Esophagus squamous epithelium (tissue), 5 donors: ENCODE measurements at regions not wholly inside any gene's neighbourhood (a gene's known extent, or its start where the extent isn't known, plus 50 kb on each side); places are given as distances from the start of the nearest gene placed in this dataset.
A peak's percentile ranks its signal among the peaks of the same experiment; 100 is the strongest.

ENCODE experiments used
- DNase-seq: peaks from one replicate; lab custom pipeline; 2025; lab: John Stamatoyannopoulos, UW
- H3K27ac ChIP-seq, 4 donors: fragments of 200-600 bp; sonication (generic); one replicate each; pipeline ENCODE4 v1.5.1; 2016 to 2019; ENCODE audit warnings: mild to moderate bottlenecking in 1 of 4
- H3K27me3 ChIP-seq, 4 donors: fragments of 200-600 bp; sonication (generic); 1 replicate in 3 of 4; 2 replicates in 1 of 4; pipeline versions ENCODE4 v1.5.1 to v1.6.0; 2017 to 2021; ENCODE audit warnings: antibody characterized with exemption in 1 of 4
- H3K36me3 ChIP-seq, 3 donors: fragments of 200-600 bp; sonication (generic); one replicate each; pipeline ENCODE4 v1.5.1; 2016 to 2019
- H3K4me1 ChIP-seq, 3 donors: fragments of 200-600 bp; sonication (generic); one replicate each; pipeline ENCODE4 v1.5.1; 2017 to 2019
- H3K4me3 ChIP-seq, 4 donors: fragments of 200-600 bp; sonication (generic); 1 replicate in 3 of 4; 2 replicates in 1 of 4; pipeline ENCODE4 v1.5.1; 2016 to 2019; ENCODE audit warnings: mild to moderate bottlenecking in 2 of 4, moderate library complexity in 1 of 4
- H3K9me3 ChIP-seq, 3 donors: fragments of 200-600 bp; sonication (generic); one replicate each; pipeline ENCODE4 v1.5.1; 2016 to 2019
- CTCF ChIP-seq, 6 experiments: fragments of 450-650 bp in 4 of 6; fragments of 200-600 bp in 2 of 6; sonication (generic) in 2 of 6; IDR thresholded peaks; one replicate each; pipeline ENCODE4 v1.5.1; 2016 to 2019; ENCODE audit warnings: antibody characterized with exemption in 6 of 6, mild to moderate bottlenecking in 4 of 6, moderate library complexity in 4 of 6
- POLR2A ChIP-seq, 4 donors: fragments of 450-650 bp; IDR thresholded peaks; one replicate each; pipeline ENCODE4 v1.6.1; 2017; ENCODE audit warnings: antibody characterized with exemption in 4 of 4, mild to moderate bottlenecking in 4 of 4, moderate library complexity in 3 of 4
- WGBS, 2 donors: methylation state at CpG; one replicate each; pipeline ENCODE4 v1.1.5; 2018; 5-methylcytosine and 5-hydroxymethylcytosine counted together
- intact Hi-C: fragments of 100-400 bp; cut with DNase I; formaldehyde crosslinking; loops from one replicate; pipeline ENCODE4 v1.15.0; 2022
- donor health status: DM: yes; HTN: yes; CAD: no.

GRCh38 chr2:176733698-176734430, 464.6 kb downstream of the MTX2 start:
- intact Hi-C loops, result no loop called here
- Histone ChIP-seq H3K9me3 (no peaks in the 10 kb centered on the region), H3K4me1 (peaks cover 0 to 5% (median 0%) of the 10 kb centered on the region in 3 donors), H3K4me3 (no peak overlapping the region), H3K27ac (no peak overlapping the region), H3K36me3 (no peaks in the 10 kb centered on the region), H3K27me3 (no peaks in the 10 kb centered on the region)
- DNase-seq, result no peak
- no peak for TF ChIP-seq CTCF (IDR thresholded peaks at IDR 0.05)
- TF ChIP-seq POLR2A (IDR thresholded peaks at IDR 0.05), result no peak
- 71 to 84% methylated on average over 3 of the region's 3 CpGs for WGBS, 2 donors

- Histone ChIP-seq H3K4me1 (peaks cover 0 to under 1% (median 0%) of the 10 kb centered on the region in 3 donors), H3K27ac (no peak overlapping the region), H3K27me3 (no peaks in the 10 kb centered on the region), H3K36me3 (no peaks in the 10 kb centered on the region), H3K9me3 (no peaks in the 10 kb centered on the region), H3K4me3 (no peak overlapping the region)
- WGBS, 2 donors, result 80 to 86% methylated on average over 5 of the region's 5 CpGs
- intact Hi-C loops, result no loop called here
- DNase-seq, result no peak
- no peak for TF ChIP-seq CTCF (IDR thresholded peaks at IDR 0.05)
- TF ChIP-seq POLR2A (IDR thresholded peaks at IDR 0.05), result no peak
Measured at GRCh38 chr2:176734868-176735267, 465.6 kb downstream of the MTX2 start.

- H3K4me1 ChIP-seq, result peaks cover 0 to 11% (median 0%) of the 10 kb centered on the region in 3 donors
- no peak overlapping the region for H3K4me3 ChIP-seq
- no peaks in the 10 kb centered on the region for H3K9me3 ChIP-seq
- no peaks in the 10 kb centered on the region for H3K27me3 ChIP-seq
- DNase-seq, result no peak
- no peak for TF ChIP-seq CTCF (IDR thresholded peaks at IDR 0.05)
- no peak for TF ChIP-seq POLR2A (IDR thresholded peaks at IDR 0.05)
- H3K36me3 ChIP-seq, result no peaks in the 10 kb centered on the region
- intact Hi-C loops, result no loop called here
- WGBS, 2 donors, result 88 to 94% methylated on average over 1 of the region's 1 CpG
- H3K27ac ChIP-seq, result no peak overlapping the region
Measured at GRCh38 chr2:176742271-176742670, 470.3 kb upstream of the HNRNPA3 start.

GRCh38 chr2:176743671-176744070, 468.9 kb upstream of the HNRNPA3 start:
- H3K9me3 ChIP-seq, result no peaks in the 10 kb centered on the region
- WGBS, 2 donors, result 61 to 71% methylated on average over 3 of the region's 3 CpGs
- no peak for TF ChIP-seq POLR2A (IDR thresholded peaks at IDR 0.05)
- intact Hi-C loops, result no loop called here
- peaks cover 0 to 11% (median 0%) of the 10 kb centered on the region in 3 donors for H3K4me1 ChIP-seq
- H3K4me3 ChIP-seq, result peak overlapping the region in 1 of 4 donors; percentile 8
- H3K36me3 ChIP-seq, result no peaks in the 10 kb centered on the region
- no peak for DNase-seq
- H3K27ac ChIP-seq, result peak overlapping the region in 1 of 4 donors; percentile 23
- no peaks in the 10 kb centered on the region for H3K27me3 ChIP-seq

- H3K27ac ChIP-seq, result peak overlapping the region in 1 of 4 donors; percentile 23
- 36 to 37% methylated on average over 4 of the region's 4 CpGs for WGBS, 2 donors
Measured at GRCh38 chr2:176744146-176744545, 468.4 kb upstream of the HNRNPA3 start.

More at GRCh38 chr2:176744146-176744545, 468.4 kb upstream of the HNRNPA3 start:
- H3K9me3 ChIP-seq, result no peaks in the 10 kb centered on the region
- H3K36me3 ChIP-seq, result no peaks in the 10 kb centered on the region
- TF ChIP-seq POLR2A (IDR thresholded peaks at IDR 0.05), result no peak
- TF ChIP-seq CTCF (IDR thresholded peaks at IDR 0.05), result no peak
- peak overlapping the region in 1 of 4 donors; percentile 8 for H3K4me3 ChIP-seq
- no peak for DNase-seq
- intact Hi-C loops, result no loop called here
- peaks cover 0 to 11% (median 0%) of the 10 kb centered on the region in 3 donors for H3K4me1 ChIP-seq
- H3K27me3 ChIP-seq, result no peaks in the 10 kb centered on the region
